Mesenchymal stem cell (in vitro differentiated cells and primary cell): ENCODE measurements at regions not wholly inside any gene's neighbourhood (a gene's known extent, or its start where the extent isn't known, plus 50 kb on each side); places are given as distances from the start of the nearest gene placed in this dataset.

Experiments used
- DNase-seq: peaks from one replicate; pipeline ENCODE4 v3.0.0-alpha.2; 2013
- H2AFZ ChIP-seq: one replicate; pipeline ENCODE4 v1.6.1; 2013; ENCODE audit warnings: low read depth, mild to moderate bottlenecking, control low read depth, inconsistent platforms, low read length, moderate library complexity
- H2AK5ac ChIP-seq: 2 replicates; pipeline ENCODE4 v1.6.1; 2013; ENCODE audit warnings: low read length, moderate library complexity, mild to moderate bottlenecking, inconsistent platforms; ENCODE audit not compliant: severe bottlenecking
- H2BK120ac ChIP-seq: one replicate; pipeline ENCODE4 v1.6.1; 2013; ENCODE audit warnings: low read depth, mild to moderate bottlenecking, inconsistent platforms, low read length, moderate library complexity
- H2BK12ac ChIP-seq, 2 experiments: one replicate each; pipeline ENCODE4 v1.6.1; 2013; ENCODE audit warnings: inconsistent platforms in 2 of 2, low read length in 2 of 2, mild to moderate bottlenecking in 2 of 2, moderate library complexity in 2 of 2, control low read depth in 1 of 2
- H2BK15ac ChIP-seq: one replicate; pipeline ENCODE4 v1.6.1; 2013; ENCODE audit warnings: mild to moderate bottlenecking, low read depth, inconsistent platforms; ENCODE audit not compliant: poor library complexity, severe bottlenecking
- H2BK5ac ChIP-seq: 2 replicates; pipeline ENCODE4 v1.6.1; 2013; ENCODE audit warnings: low read depth, mild to moderate bottlenecking, low read length, control low read depth, inconsistent platforms; ENCODE audit not compliant: poor library complexity, severe bottlenecking
- H3K14ac ChIP-seq, 2 experiments: one replicate each; pipeline ENCODE4 v1.6.1; 2013; ENCODE audit warnings: inconsistent platforms in 2 of 2, low read length in 2 of 2, control low read depth in 1 of 2, mild to moderate bottlenecking in 1 of 2, moderate library complexity in 1 of 2
- H3K18ac ChIP-seq, 2 experiments: one replicate each; pipeline ENCODE4 v1.6.1; 2013; ENCODE audit warnings: inconsistent platforms in 2 of 2, low read length in 2 of 2, control low read depth in 1 of 2, low read depth in 1 of 2, mild to moderate bottlenecking in 1 of 2
- H3K23ac ChIP-seq, 2 experiments: one replicate each; pipeline ENCODE4 v1.6.1; 2013; ENCODE audit warnings: inconsistent platforms in 2 of 2, low read length in 2 of 2, mild to moderate bottlenecking in 2 of 2, moderate library complexity in 2 of 2, control low read depth in 1 of 2
- H3K27ac ChIP-seq: 2 replicates; pipeline ENCODE4 v1.5.1; 2013; ENCODE audit warnings: mild to moderate bottlenecking, moderate library complexity, low read length, control low read depth, inconsistent platforms; ENCODE audit not compliant: poor library complexity, severe bottlenecking
- H3K27me3 ChIP-seq, 2 experiments: 2 replicates each; pipeline versions ENCODE4 v1.6.1 to v1.7.0; 2013; ENCODE audit warnings: low read length in 2 of 2, mild to moderate bottlenecking in 2 of 2, moderate library complexity in 2 of 2, control low read depth in 1 of 2, inconsistent platforms in 1 of 2; ENCODE audit not compliant: control insufficient read depth in 1 of 2, insufficient read depth in 1 of 2
- H3K36me3 ChIP-seq, 2 experiments: 2 replicates each; pipeline versions ENCODE4 v1.6.1 to v1.7.0; 2013; ENCODE audit warnings: low read length in 2 of 2, control low read depth in 1 of 2, inconsistent platforms in 1 of 2, low read depth in 1 of 2, mild to moderate bottlenecking in 1 of 2; ENCODE audit not compliant: insufficient read depth in 2 of 2, control insufficient read depth in 1 of 2
- H3K4ac ChIP-seq, 2 experiments: one replicate each; pipeline ENCODE4 v1.6.1; 2013; ENCODE audit warnings: inconsistent platforms in 2 of 2, low read length in 2 of 2, mild to moderate bottlenecking in 2 of 2, moderate library complexity in 2 of 2, control low read depth in 1 of 2, low read depth in 1 of 2
- H3K4me1 ChIP-seq: 2 replicates; pipeline ENCODE4 v1.6.1; 2013; ENCODE audit warnings: low read depth, low read length, control low read depth; ENCODE audit not compliant: control insufficient read depth, insufficient read depth
- H3K4me2 ChIP-seq: 2 replicates; pipeline ENCODE4 v1.6.1; 2013; ENCODE audit warnings: low read length, mild to moderate bottlenecking, inconsistent platforms; ENCODE audit not compliant: poor library complexity, severe bottlenecking
- H3K4me3 ChIP-seq, 2 experiments: 2 replicates each; pipeline versions ENCODE4 v1.5.1 to v1.7.0; 2013; ENCODE audit warnings: low read length in 2 of 2, mild to moderate bottlenecking in 2 of 2, control low read depth in 1 of 2, low read depth in 1 of 2; ENCODE audit not compliant: insufficient read depth in 1 of 2
- H3K79me1 ChIP-seq: replicated peaks from 2 replicates; pipeline ENCODE4 v1.6.1; 2013; ENCODE audit warnings: mild to moderate bottlenecking, control low read depth, low read length, inconsistent platforms; ENCODE audit not compliant: poor library complexity, severe bottlenecking
- H3K9ac ChIP-seq: 2 replicates; pipeline ENCODE4 v1.7.0; 2013; ENCODE audit warnings: mild to moderate bottlenecking, low read length, moderate library complexity
- H3K9me3 ChIP-seq: 2 replicates; pipeline ENCODE4 v1.7.0; 2013; ENCODE audit warnings: mild to moderate bottlenecking, low read length; ENCODE audit not compliant: control insufficient read depth
- H4K8ac ChIP-seq: one replicate; pipeline ENCODE4 v1.6.1; 2013; ENCODE audit warnings: inconsistent platforms, mild to moderate bottlenecking, low read length, moderate library complexity
- H4K91ac ChIP-seq: one replicate; pipeline ENCODE4 v1.6.1; 2013; ENCODE audit warnings: mild to moderate bottlenecking, low read length, inconsistent platforms
- WGBS: methylation state at CpG from one replicate; pipeline ENCODE4 v1.1.7; 2013; ENCODE audit warnings: mixed read lengths; 5-methylcytosine and 5-hydroxymethylcytosine counted together

DNA sequence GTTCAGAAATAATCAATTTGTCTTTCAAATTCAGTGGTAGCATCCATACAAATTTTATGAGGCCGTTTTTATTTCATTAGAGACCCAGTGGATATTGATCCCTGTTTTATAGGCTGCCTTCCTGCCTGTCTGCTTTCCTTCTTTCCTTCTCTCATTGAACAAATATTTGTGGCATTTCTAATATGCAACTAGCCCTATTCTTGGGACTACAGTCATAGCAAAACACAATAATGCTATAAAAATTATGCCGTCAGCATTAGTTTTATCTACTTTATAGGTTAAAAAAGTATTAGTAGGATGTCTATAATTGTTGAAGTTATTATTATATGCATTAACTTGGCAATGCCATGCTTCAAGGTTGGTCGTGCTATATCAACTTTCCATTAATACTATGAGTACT, 2037.8 kb upstream of the LRRTM1 start:
- no peak overlapping the region for H2AK5ac ChIP-seq
- no peak overlapping the region for H2BK5ac ChIP-seq
- no peaks in the 10 kb centered on the region for H3K36me3 ChIP-seq
- no peak overlapping the region for H2BK12ac ChIP-seq
- H3K9ac ChIP-seq, result no peak overlapping the region
- no peak overlapping the region for H3K14ac ChIP-seq
- no peak overlapping the region for H3K27ac ChIP-seq
- H2AFZ ChIP-seq, result no peak overlapping the region
- no peak overlapping the region for H3K4me2 ChIP-seq
- H3K18ac ChIP-seq, result no peak overlapping the region
- DNase-seq, result no peak
- H2BK15ac ChIP-seq, result no peak overlapping the region
- H3K79me1 ChIP-seq, result no peaks in the 10 kb centered on the region
- no peak overlapping the region for H4K8ac ChIP-seq
- H3K23ac ChIP-seq, result no peak overlapping the region
- 71% methylated on average over 2 of the region's 3 CpGs for WGBS
- H2BK120ac ChIP-seq, result no peak overlapping the region
- H3K4me3 ChIP-seq, result no peak overlapping the region
- peaks cover 2% of the 10 kb centered on the region for H3K4me1 ChIP-seq
- no peaks in the 10 kb centered on the region for H3K9me3 ChIP-seq
- H3K27me3 ChIP-seq, result no peaks in the 10 kb centered on the region
- no peak overlapping the region for H4K91ac ChIP-seq
- no peak overlapping the region for H3K4ac ChIP-seq

DNA sequence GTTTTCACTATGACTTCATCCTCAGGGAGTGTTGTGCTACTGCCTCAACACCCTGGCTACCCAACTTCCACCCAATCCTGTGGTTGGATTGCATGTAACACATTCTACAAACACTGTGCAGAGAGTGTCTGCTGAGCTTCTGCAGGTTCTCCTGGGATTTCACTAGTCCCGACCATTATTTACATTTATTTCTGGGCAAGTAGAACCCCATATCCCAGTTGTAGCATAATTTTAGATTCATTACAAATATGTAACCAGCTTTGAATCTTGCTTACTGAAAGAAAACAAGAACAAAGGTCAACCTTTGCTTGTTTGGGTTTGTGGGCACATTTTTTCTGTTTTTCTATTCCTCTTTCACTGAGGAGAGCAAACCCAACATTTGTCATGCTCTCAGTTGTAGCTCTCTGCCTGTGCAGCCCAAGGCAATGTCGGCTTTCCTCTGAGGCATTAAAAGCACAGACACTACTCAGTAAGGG, 2036.1 kb upstream of the LRRTM1 start:
- peaks cover 2% of the 10 kb centered on the region for H3K4me1 ChIP-seq
- H3K4me3 ChIP-seq, result no peak overlapping the region
- no peaks in the 10 kb centered on the region for H3K27me3 ChIP-seq
- no peaks in the 10 kb centered on the region for H3K9me3 ChIP-seq
- no peak overlapping the region for H2AFZ ChIP-seq
- no peaks in the 10 kb centered on the region for H3K36me3 ChIP-seq
- H2BK5ac ChIP-seq, result no peak overlapping the region
- no peak overlapping the region for H3K4ac ChIP-seq
- no peak overlapping the region for H3K27ac ChIP-seq
- no peaks in the 10 kb centered on the region for H3K79me1 ChIP-seq
- 41% methylated on average over 2 of the region's 2 CpGs for WGBS
- H3K23ac ChIP-seq, result no peak overlapping the region
- H3K18ac ChIP-seq, result no peak overlapping the region
- no peak overlapping the region for H3K9ac ChIP-seq
- H3K14ac ChIP-seq, result no peak overlapping the region
- H2BK120ac ChIP-seq, result no peak overlapping the region
- H3K4me2 ChIP-seq, result peak overlapping the region; percentile 1
- DNase-seq, result peak; percentile 7
- no peak overlapping the region for H2BK12ac ChIP-seq
- H4K91ac ChIP-seq, result no peak overlapping the region
- no peak overlapping the region for H2AK5ac ChIP-seq
- H4K8ac ChIP-seq, result no peak overlapping the region
- H2BK15ac ChIP-seq, result no peak overlapping the region

GRCh38 chr2:82339805-82340204, 2035.3 kb upstream of the LRRTM1 start:
- no peak overlapping the region for H3K14ac ChIP-seq
- peaks cover 2% of the 10 kb centered on the region for H3K4me1 ChIP-seq
- no peak for DNase-seq
- H3K18ac ChIP-seq, result no peak overlapping the region
- WGBS, result no CpG with 5 or more reads among the region's 2 CpGs
- no peaks in the 10 kb centered on the region for H3K36me3 ChIP-seq
- H3K23ac ChIP-seq, result no peak overlapping the region
- no peaks in the 10 kb centered on the region for H3K79me1 ChIP-seq
- H2BK120ac ChIP-seq, result no peak overlapping the region
- no peak overlapping the region for H3K4me2 ChIP-seq
- no peak overlapping the region for H3K4me3 ChIP-seq
- H2AK5ac ChIP-seq, result no peak overlapping the region
- H2BK12ac ChIP-seq, result no peak overlapping the region
- no peak overlapping the region for H3K27ac ChIP-seq
- no peak overlapping the region for H2AFZ ChIP-seq
- H3K4ac ChIP-seq, result no peak overlapping the region
- no peak overlapping the region for H4K91ac ChIP-seq
- H2BK15ac ChIP-seq, result no peak overlapping the region
- H2BK5ac ChIP-seq, result no peak overlapping the region
- H4K8ac ChIP-seq, result no peak overlapping the region
- no peaks in the 10 kb centered on the region for H3K27me3 ChIP-seq
- H3K9ac ChIP-seq, result no peak overlapping the region
- no peaks in the 10 kb centered on the region for H3K9me3 ChIP-seq

GRCh38 chr2:82333697-82334096, 2029.1 kb upstream of the LRRTM1 start:
- Histone ChIP-seq H3K79me1 (no peaks in the 10 kb centered on the region), H3K27ac (no peak overlapping the region), H3K14ac (no peak overlapping the region), H2BK120ac (no peak overlapping the region), H2AK5ac (no peak overlapping the region), H3K27me3 (no peaks in the 10 kb centered on the region), H3K9ac (no peak overlapping the region), H3K4me3 (no peak overlapping the region), H2BK12ac (no peak overlapping the region), H3K18ac (no peak overlapping the region), H3K4ac (no peak overlapping the region), H3K9me3 (no peaks in the 10 kb centered on the region), H3K36me3 (no peaks in the 10 kb centered on the region), H3K23ac (no peak overlapping the region), H3K4me1 (no peaks in the 10 kb centered on the region), H2BK15ac (no peak overlapping the region), H4K8ac (no peak overlapping the region), H2AFZ (no peak overlapping the region), H4K91ac (no peak overlapping the region), H3K4me2 (no peak overlapping the region), H2BK5ac (no peak overlapping the region)
- WGBS, result 80% methylated on average over 9 of the region's 9 CpGs
- DNase-seq, result no peak
